HCT116 (cell line): ENCODE measurements at regions not wholly inside any gene's neighbourhood (a gene's known extent, or its start where the extent isn't known, plus 50 kb on each side); places are given as distances from the start of the nearest gene placed in this dataset.

Experiments used
- ATAC-seq: fragments of 200-7000 bp; cut with Tn5 transposase; 2 replicates; pipeline ENCODE4 v1.9.1; 2020; ENCODE audit warnings: mild to moderate bottlenecking, moderate library complexity
- BruUV-seq: library from RNA; stranded (reverse); fragments of 400-500 nt; replicated peaks from 2 replicates; lab custom pipeline; 2021; lab: Mats Ljungman, UMichigan
- CTCF ChIA-PET: fragments of 300-600 bp; sonication (Branson Sonifier 250); formaldehyde crosslinking; loops from one replicate; lab custom pipeline; 2021; ENCODE audit warnings: antibody characterized with exemption; lab: Charles Lee
- POLR2A ChIA-PET: fragments of 300-600, 350-600 bp; sonication (Branson Sonifier 250); formaldehyde crosslinking; loops from one replicate; lab custom pipeline; 2021; ENCODE audit warnings: antibody characterized with exemption; lab: Charles Lee
- RAD21 ChIA-PET, 2 experiments: fragments of 300-600 bp; sonication (Branson Sonifier 250); formaldehyde crosslinking; loops; one replicate each; lab custom pipeline; 2023; ENCODE audit warnings: low total read pairs in 2 of 2; ENCODE audit not compliant: uncharacterized antibody in 2 of 2, unreplicated experiment in 2 of 2, low non-redundant PET in 1 of 2; lab: Charles Lee
- DNase-seq: peaks from one replicate; pipeline ENCODE4 v3.0.0-alpha.2; 2010; ENCODE audit warnings: low read depth, low spot score
- H2AFZ ChIP-seq: fragments of 200-600 bp; shearing (Covaris generic), sonication (generic); 2 replicates; pipeline ENCODE4 v1.6.1; 2017; ENCODE audit warnings: low read depth, mixed run types, mixed read lengths, antibody characterized with exemption, low read length; ENCODE audit not compliant: poor library complexity, severe bottlenecking
- H3K27ac ChIP-seq: 2 replicates; pipeline ENCODE4 v1.5.1; 2012; ENCODE audit warnings: low read depth, low read length
- H3K27me3 ChIP-seq: fragments of 200-600 bp; sonication (generic); 2 replicates; pipeline ENCODE4 v1.6.1; 2016; ENCODE audit warnings: mixed run types, low read length, mixed read lengths; ENCODE audit not compliant: insufficient read depth
- H3K36me3 ChIP-seq, 2 experiments: fragments of 200-500 bp in 1 of 2; fragments of 200-600 bp in 1 of 2; sonication (Bioruptor generic) in 1 of 2; sonication (generic) in 1 of 2; 2 replicates each; pipeline versions ENCODE4 v1.5.1 to v1.6.1; 2014 to 2016; ENCODE audit warnings: low read length in 2 of 2, inconsistent platforms in 1 of 2, mixed read lengths in 1 of 2, mixed run types in 1 of 2; ENCODE audit not compliant: insufficient read depth in 2 of 2, control insufficient read depth in 1 of 2
- H3K4me1 ChIP-seq, 2 experiments: fragments of 200-600 bp in 1 of 2; sonication (generic) in 1 of 2; 2 replicates each; pipeline versions ENCODE4 v1.5.1 to v1.6.1; 2012 to 2017; ENCODE audit warnings: low read length in 2 of 2, inconsistent platforms in 1 of 2, mild to moderate bottlenecking in 1 of 2, mixed read lengths in 1 of 2, mixed run types in 1 of 2, moderate library complexity in 1 of 2; ENCODE audit not compliant: insufficient read depth in 2 of 2, control insufficient read depth in 1 of 2
- H3K4me2 ChIP-seq: fragments of 200-600 bp; sonication (generic); 2 replicates; pipeline ENCODE4 v1.6.1; 2017; ENCODE audit warnings: mixed run types, low read length, mixed read lengths
- H3K4me3 ChIP-seq, 2 experiments: fragments of 200-600 bp in 1 of 2; sonication (generic) in 1 of 2; replicated peaks in 1 of 2; 2 replicates each; pipeline ENCODE4 v1.5.1; 2011 to 2016; ENCODE audit warnings: low read length in 2 of 2, control low read depth in 1 of 2, low read depth in 1 of 2, mild to moderate bottlenecking in 1 of 2, mixed read lengths in 1 of 2, mixed run types in 1 of 2
- H3K79me2 ChIP-seq: fragments of 200-600 bp; sonication (generic); 2 replicates; pipeline ENCODE4 v1.6.1; 2017; ENCODE audit warnings: mild to moderate bottlenecking, mixed run types, low read length, moderate library complexity, mixed read lengths; ENCODE audit not compliant: insufficient read depth
- H3K9ac ChIP-seq: fragments of 200-600 bp; sonication (generic); 2 replicates; pipeline ENCODE4 v1.6.1; 2016; ENCODE audit warnings: low read length, mixed read lengths
- H3K9me2 ChIP-seq: fragments of 200-600 bp; sonication (generic), shearing (Covaris generic); 2 replicates; pipeline ENCODE4 v1.6.1; 2017; ENCODE audit warnings: mixed run types, mild to moderate bottlenecking, moderate library complexity; ENCODE audit not compliant: insufficient read depth
- H3K9me3 ChIP-seq, 2 experiments: fragments of 200-500 bp in 1 of 2; fragments of 200-600 bp in 1 of 2; sonication (Bioruptor generic) in 1 of 2; sonication (generic) in 1 of 2; 2 replicates each; pipeline ENCODE4 v1.6.1; 2014 to 2017; ENCODE audit warnings: low read length in 2 of 2, mixed read lengths in 2 of 2, inconsistent platforms in 1 of 2, low read depth in 1 of 2, mild to moderate bottlenecking in 1 of 2, mixed run types in 1 of 2, moderate library complexity in 1 of 2; ENCODE audit not compliant: control insufficient read depth in 1 of 2, insufficient read depth in 1 of 2
- H4K20me1 ChIP-seq: fragments of 200-600 bp; sonication (generic), shearing (Covaris generic); 2 replicates; pipeline ENCODE4 v1.6.1; 2017; ENCODE audit warnings: mixed run types, mild to moderate bottlenecking, moderate library complexity; ENCODE audit not compliant: insufficient read depth
- ATF3 ChIP-seq: IDR thresholded peaks from 2 replicates; pipeline ENCODE4 v1.6.1; 2012
- CEBPB ChIP-seq: IDR thresholded peaks from 2 replicates; pipeline ENCODE4 v1.6.1; 2012; ENCODE audit warnings: low read depth
- FOSL1 ChIP-seq: IDR thresholded peaks from 2 replicates; pipeline ENCODE4 v1.6.1; 2012; ENCODE audit warnings: low read depth
- MAX ChIP-seq: IDR thresholded peaks from 2 replicates; pipeline ENCODE4 v1.6.1; 2012
- RAD21 ChIP-seq: IDR thresholded peaks from 2 replicates; pipeline ENCODE4 v1.6.1; 2012; ENCODE audit warnings: low read depth, mild to moderate bottlenecking
- TCF7L2 ChIP-seq: IDR thresholded peaks from 2 replicates; pipeline ENCODE4 v1.7.0; 2011; ENCODE audit warnings: borderline replicate concordance, inconsistent platforms; ENCODE audit not compliant: insufficient read depth, insufficient read length; ENCODE audit errors: extremely low read depth
- YY1 ChIP-seq: IDR thresholded peaks from 2 replicates; pipeline ENCODE4 v1.6.1; 2011; ENCODE audit warnings: low read length, low read depth, moderate library complexity, mild to moderate bottlenecking; ENCODE audit not compliant: insufficient replicate concordance; ENCODE audit errors: extremely low read depth
- ZNF274 ChIP-seq: fragments of 200-500 bp; sonication (Bioruptor generic); IDR thresholded peaks from 2 replicates; pipeline ENCODE4 v1.6.1; 2014; ENCODE audit warnings: mild to moderate bottlenecking, low read depth, low read length, inconsistent platforms
- intact Hi-C: fragments of 100-400 bp; cut with micrococcal nuclease; formaldehyde crosslinking; loops from 2 replicates; pipeline ENCODE4 v1.10.0; 2022
- TF ChIP-seq, protein P1 (sequence below): IDR thresholded peaks from 2 replicates; pipeline ENCODE4 v1.6.1; 2012; ENCODE audit warnings: low read depth
- TF ChIP-seq, protein P2 (sequence below): IDR thresholded peaks from 2 replicates; pipeline ENCODE4 v1.6.1; 2011; ENCODE audit warnings: mild to moderate bottlenecking, low read length, moderate library complexity; ENCODE audit not compliant: insufficient replicate concordance; ENCODE audit errors: extremely low read depth

DNA sequence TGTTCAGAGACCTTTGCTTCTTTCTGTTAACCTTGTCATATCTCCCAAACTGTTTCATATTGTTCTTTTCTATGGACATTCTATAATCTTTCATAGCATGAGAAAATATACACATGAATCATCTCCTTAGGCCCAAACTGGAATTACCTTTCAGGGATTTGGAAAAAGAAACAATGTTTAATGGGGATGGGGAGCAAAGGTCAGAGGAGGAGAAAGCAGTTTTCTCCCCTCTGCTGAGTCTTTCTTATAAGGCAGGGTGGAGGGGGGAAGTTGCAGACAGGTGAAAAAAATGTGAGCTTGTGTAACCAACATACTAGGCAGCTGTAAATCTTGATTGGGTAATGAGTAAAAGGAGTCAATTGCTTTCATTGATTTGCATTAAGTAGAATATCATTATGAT is 164.1 kb downstream of the BRINP2 start:
- BruUV-seq, result no TSS peak
- H3K27ac ChIP-seq, result no peak overlapping the region
- DNase-seq, result no peak
- H3K4me2 ChIP-seq, result no peak overlapping the region
- H3K79me2 ChIP-seq, result no peaks in the 10 kb centered on the region
- H2AFZ ChIP-seq, result no peak overlapping the region
- no peaks in the 10 kb centered on the region for H3K9me3 ChIP-seq
- RAD21 ChIA-PET, result no interaction called here
- POLR2A ChIA-PET, result no interaction called here
- no peaks in the 10 kb centered on the region for H4K20me1 ChIP-seq
- CTCF ChIA-PET, result no interaction called here
- no peaks in the 10 kb centered on the region for H3K27me3 ChIP-seq
- H3K9me2 ChIP-seq, result no peaks in the 10 kb centered on the region
- no peak overlapping the region for H3K9ac ChIP-seq
- intact Hi-C loops, result no loop called here
- no peak for ATAC-seq
- H3K4me3 ChIP-seq, result no peak overlapping the region
- TF ChIP-seq ATF3, result no peak
- no peak for TF ChIP-seq YY1
- TF ChIP-seq, protein P1, sequence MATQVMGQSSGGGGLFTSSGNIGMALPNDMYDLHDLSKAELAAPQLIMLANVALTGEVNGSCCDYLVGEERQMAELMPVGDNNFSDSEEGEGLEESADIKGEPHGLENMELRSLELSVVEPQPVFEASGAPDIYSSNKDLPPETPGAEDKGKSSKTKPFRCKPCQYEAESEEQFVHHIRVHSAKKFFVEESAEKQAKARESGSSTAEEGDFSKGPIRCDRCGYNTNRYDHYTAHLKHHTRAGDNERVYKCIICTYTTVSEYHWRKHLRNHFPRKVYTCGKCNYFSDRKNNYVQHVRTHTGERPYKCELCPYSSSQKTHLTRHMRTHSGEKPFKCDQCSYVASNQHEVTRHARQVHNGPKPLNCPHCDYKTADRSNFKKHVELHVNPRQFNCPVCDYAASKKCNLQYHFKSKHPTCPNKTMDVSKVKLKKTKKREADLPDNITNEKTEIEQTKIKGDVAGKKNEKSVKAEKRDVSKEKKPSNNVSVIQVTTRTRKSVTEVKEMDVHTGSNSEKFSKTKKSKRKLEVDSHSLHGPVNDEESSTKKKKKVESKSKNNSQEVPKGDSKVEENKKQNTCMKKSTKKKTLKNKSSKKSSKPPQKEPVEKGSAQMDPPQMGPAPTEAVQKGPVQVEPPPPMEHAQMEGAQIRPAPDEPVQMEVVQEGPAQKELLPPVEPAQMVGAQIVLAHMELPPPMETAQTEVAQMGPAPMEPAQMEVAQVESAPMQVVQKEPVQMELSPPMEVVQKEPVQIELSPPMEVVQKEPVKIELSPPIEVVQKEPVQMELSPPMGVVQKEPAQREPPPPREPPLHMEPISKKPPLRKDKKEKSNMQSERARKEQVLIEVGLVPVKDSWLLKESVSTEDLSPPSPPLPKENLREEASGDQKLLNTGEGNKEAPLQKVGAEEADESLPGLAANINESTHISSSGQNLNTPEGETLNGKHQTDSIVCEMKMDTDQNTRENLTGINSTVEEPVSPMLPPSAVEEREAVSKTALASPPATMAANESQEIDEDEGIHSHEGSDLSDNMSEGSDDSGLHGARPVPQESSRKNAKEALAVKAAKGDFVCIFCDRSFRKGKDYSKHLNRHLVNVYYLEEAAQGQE, result no peak
- no peak for TF ChIP-seq TCF7L2
- no peak for TF ChIP-seq ZNF274
- TF ChIP-seq, protein P2, sequence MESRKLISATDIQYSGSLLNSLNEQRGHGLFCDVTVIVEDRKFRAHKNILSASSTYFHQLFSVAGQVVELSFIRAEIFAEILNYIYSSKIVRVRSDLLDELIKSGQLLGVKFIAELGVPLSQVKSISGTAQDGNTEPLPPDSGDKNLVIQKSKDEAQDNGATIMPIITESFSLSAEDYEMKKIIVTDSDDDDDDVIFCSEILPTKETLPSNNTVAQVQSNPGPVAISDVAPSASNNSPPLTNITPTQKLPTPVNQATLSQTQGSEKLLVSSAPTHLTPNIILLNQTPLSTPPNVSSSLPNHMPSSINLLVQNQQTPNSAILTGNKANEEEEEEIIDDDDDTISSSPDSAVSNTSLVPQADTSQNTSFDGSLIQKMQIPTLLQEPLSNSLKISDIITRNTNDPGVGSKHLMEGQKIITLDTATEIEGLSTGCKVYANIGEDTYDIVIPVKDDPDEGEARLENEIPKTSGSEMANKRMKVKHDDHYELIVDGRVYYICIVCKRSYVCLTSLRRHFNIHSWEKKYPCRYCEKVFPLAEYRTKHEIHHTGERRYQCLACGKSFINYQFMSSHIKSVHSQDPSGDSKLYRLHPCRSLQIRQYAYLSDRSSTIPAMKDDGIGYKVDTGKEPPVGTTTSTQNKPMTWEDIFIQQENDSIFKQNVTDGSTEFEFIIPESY, result no peak
- no peak for TF ChIP-seq RAD21
- TF ChIP-seq CEBPB, result no peak
- no peak for TF ChIP-seq FOSL1
- no peak for TF ChIP-seq MAX
- no peaks in the 10 kb centered on the region for H3K4me1 ChIP-seq
- no peaks in the 10 kb centered on the region for H3K36me3 ChIP-seq
